ENCODE measurements at regions not wholly inside any gene's neighbourhood (a gene's known extent, or its start where the extent isn't known, plus 50 kb on each side); places are given as distances from the start of the nearest gene placed in this dataset.

DNA sequence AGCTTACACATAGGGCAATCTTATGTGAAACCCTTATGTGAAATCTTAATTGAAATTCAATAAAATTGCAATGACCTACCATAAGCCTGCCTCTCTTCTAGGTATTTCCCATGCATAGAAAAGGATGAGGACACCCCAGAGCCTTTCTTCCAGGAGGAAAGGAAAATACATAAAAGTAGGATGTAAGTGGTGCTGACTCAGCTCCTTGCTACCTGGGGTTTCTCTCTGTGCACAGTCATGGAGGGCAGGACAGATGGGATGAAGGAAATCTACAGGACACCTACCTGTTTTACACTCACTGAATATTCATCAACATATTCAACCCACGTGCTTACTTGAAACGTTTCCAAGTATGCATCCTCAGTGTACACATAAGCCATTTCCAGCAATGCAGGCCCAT lies 1299.2 kb upstream of the SLC10A2 start:
- Histone ChIP-seq H3K4me2 (ENCODE audit: low read length) (no peak overlapping the region), H2AFZ (ENCODE audit: low read depth, low read length, poor library complexity, severe bottlenecking) (no peak overlapping the region), H3K4me3 (replicated peaks in 1 of 2; ENCODE audit: low read depth in 1 of 2, low read length in 2 of 2) (no peak overlapping the region), H3K9ac (ENCODE audit: low read length) (no peak overlapping the region), H3K9me2 (ENCODE audit: insufficient read depth) (no peaks in the 10 kb centered on the region), H3K36me3 (ENCODE audit: control insufficient read depth in 1 of 2, insufficient read depth in 2 of 2, low read length in 2 of 2) (no peaks in the 10 kb centered on the region), H3K79me2 (ENCODE audit: insufficient read depth, low read length) (no peaks in the 10 kb centered on the region), H3K27me3 (ENCODE audit: insufficient read depth, low read length) (no peaks in the 10 kb centered on the region), H3K4me1 (ENCODE audit: control insufficient read depth in 1 of 2, insufficient read depth in 2 of 2, low read length in 2 of 2) (no peaks in the 10 kb centered on the region), H4K20me1 (ENCODE audit: insufficient read depth) (no peaks in the 10 kb centered on the region), H3K27ac (ENCODE audit: low read depth, low read length) (no peak overlapping the region), H3K9me3 (ENCODE audit: control insufficient read depth in 1 of 2, insufficient read depth in 1 of 2, low read depth in 1 of 2, low read length in 2 of 2) (no peaks in the 10 kb centered on the region)
- ATAC-seq (no peak), DNase-seq (ENCODE audit: low read depth, low spot score) (no peak)
- TF ChIP-seq, protein P1, sequence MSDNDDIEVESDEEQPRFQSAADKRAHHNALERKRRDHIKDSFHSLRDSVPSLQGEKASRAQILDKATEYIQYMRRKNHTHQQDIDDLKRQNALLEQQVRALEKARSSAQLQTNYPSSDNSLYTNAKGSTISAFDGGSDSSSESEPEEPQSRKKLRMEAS (IDR thresholded peaks at IDR 0.05): no peak
- TF ChIP-seq EZH2 (IDR thresholded peaks at IDR 0.05) (no peak), POLR2A (IDR thresholded peaks at IDR 0.05; ENCODE audit: borderline replicate concordance, extremely low read depth, insufficient read depth, insufficient read length) (no peak)
- TF ChIP-seq, protein P2, sequence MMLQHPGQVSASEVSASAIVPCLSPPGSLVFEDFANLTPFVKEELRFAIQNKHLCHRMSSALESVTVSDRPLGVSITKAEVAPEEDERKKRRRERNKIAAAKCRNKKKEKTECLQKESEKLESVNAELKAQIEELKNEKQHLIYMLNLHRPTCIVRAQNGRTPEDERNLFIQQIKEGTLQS (IDR thresholded peaks at IDR 0.05): no peak
- TF ChIP-seq, protein P3, sequence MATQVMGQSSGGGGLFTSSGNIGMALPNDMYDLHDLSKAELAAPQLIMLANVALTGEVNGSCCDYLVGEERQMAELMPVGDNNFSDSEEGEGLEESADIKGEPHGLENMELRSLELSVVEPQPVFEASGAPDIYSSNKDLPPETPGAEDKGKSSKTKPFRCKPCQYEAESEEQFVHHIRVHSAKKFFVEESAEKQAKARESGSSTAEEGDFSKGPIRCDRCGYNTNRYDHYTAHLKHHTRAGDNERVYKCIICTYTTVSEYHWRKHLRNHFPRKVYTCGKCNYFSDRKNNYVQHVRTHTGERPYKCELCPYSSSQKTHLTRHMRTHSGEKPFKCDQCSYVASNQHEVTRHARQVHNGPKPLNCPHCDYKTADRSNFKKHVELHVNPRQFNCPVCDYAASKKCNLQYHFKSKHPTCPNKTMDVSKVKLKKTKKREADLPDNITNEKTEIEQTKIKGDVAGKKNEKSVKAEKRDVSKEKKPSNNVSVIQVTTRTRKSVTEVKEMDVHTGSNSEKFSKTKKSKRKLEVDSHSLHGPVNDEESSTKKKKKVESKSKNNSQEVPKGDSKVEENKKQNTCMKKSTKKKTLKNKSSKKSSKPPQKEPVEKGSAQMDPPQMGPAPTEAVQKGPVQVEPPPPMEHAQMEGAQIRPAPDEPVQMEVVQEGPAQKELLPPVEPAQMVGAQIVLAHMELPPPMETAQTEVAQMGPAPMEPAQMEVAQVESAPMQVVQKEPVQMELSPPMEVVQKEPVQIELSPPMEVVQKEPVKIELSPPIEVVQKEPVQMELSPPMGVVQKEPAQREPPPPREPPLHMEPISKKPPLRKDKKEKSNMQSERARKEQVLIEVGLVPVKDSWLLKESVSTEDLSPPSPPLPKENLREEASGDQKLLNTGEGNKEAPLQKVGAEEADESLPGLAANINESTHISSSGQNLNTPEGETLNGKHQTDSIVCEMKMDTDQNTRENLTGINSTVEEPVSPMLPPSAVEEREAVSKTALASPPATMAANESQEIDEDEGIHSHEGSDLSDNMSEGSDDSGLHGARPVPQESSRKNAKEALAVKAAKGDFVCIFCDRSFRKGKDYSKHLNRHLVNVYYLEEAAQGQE (IDR thresholded peaks at IDR 0.05; ENCODE audit: low read depth): no peak
- RAD21 ChIA-PET (ENCODE audit: low non-redundant PET in 1 of 2, low total read pairs in 2 of 2, uncharacterized antibody in 2 of 2, unreplicated experiment in 2 of 2): no interaction called here
- POLR2A ChIA-PET: no interaction called here
- intact Hi-C loops (cut with micrococcal nuclease): no loop called here
- BruUV-seq (replicated peaks): no TSS peak
- CTCF ChIA-PET: no interaction called here

DNA sequence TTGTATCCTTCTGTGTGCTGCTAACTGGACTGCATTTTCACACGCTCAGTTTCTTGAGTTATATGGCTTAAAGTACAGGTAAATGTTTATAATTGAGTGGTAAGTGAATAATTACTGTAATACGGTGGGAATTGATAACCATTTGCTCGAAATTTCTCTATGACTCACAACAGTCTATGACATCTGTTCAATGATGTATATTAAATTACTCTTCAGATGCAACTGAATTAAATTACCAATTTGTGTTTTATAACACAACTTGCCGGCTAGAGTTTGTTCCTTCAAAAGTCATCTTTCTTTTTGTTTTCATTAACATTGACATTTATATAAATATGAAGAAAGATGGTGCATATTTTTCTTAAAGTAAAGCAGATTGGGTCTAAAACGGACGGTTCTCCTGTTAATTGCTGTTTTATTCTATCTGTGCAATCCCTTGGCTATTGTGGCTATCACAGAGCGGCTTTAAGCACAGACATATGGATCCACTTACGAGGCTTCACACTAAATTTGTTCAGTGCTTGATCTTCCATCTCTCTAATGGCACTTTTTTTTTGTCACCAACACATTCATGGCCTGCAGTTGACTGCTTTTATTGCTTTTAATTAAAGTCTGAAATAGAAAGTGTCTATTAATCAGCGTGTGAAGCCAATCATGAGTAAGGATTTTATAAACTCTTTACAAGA lies 1291.6 kb upstream of the SLC10A2 start:
- H3K36me3 ChIP-seq (ENCODE audit: control insufficient read depth in 1 of 2, insufficient read depth in 2 of 2, low read length in 2 of 2): no peaks in the 10 kb centered on the region
- DNase-seq (ENCODE audit: low read depth, low spot score): no peak
- no peaks in the 10 kb centered on the region for H3K9me3 ChIP-seq (ENCODE audit: control insufficient read depth in 1 of 2, insufficient read depth in 1 of 2, low read depth in 1 of 2, low read length in 2 of 2)
- H3K4me1 ChIP-seq (ENCODE audit: control insufficient read depth in 1 of 2, insufficient read depth in 2 of 2, low read length in 2 of 2): no peaks in the 10 kb centered on the region
- no peak overlapping the region for H3K9ac ChIP-seq (ENCODE audit: low read length)
- ChIA-PET POLR2A (no interaction called here), RAD21 (ENCODE audit: low non-redundant PET in 1 of 2, low total read pairs in 2 of 2, uncharacterized antibody in 2 of 2, unreplicated experiment in 2 of 2) (no interaction called here), CTCF (no interaction called here)
- no peak overlapping the region for H3K4me3 ChIP-seq (replicated peaks in 1 of 2; ENCODE audit: low read depth in 1 of 2, low read length in 2 of 2)
- no peaks in the 10 kb centered on the region for H4K20me1 ChIP-seq (ENCODE audit: insufficient read depth)
- intact Hi-C loops (cut with micrococcal nuclease): no loop called here
- BruUV-seq (replicated peaks): no TSS peak
- H3K9me2 ChIP-seq (ENCODE audit: insufficient read depth): no peaks in the 10 kb centered on the region
- no peaks in the 10 kb centered on the region for H3K79me2 ChIP-seq (ENCODE audit: insufficient read depth, low read length)
- no peak overlapping the region for H3K4me2 ChIP-seq (ENCODE audit: low read length)
- TF ChIP-seq ZNF274 (IDR thresholded peaks at IDR 0.05; ENCODE audit: low read depth, low read length) (no peak), ZFX (IDR thresholded peaks at IDR 0.05) (no peak), SP1 (IDR thresholded peaks at IDR 0.05; ENCODE audit: low read depth) (no peak), CBX3 (IDR thresholded peaks at IDR 0.05; ENCODE audit: low read depth) (no peak), POLR2A (IDR thresholded peaks at IDR 0.05; ENCODE audit: borderline replicate concordance, extremely low read depth, insufficient read depth, insufficient read length) (no peak), POLR2AphosphoS5 (IDR thresholded peaks at IDR 0.05; ENCODE audit: low read depth, low read length) (no peak)
- H3K27ac ChIP-seq (ENCODE audit: low read depth, low read length): no peak overlapping the region
- H2AFZ ChIP-seq (ENCODE audit: low read depth, low read length, poor library complexity, severe bottlenecking): no peak overlapping the region
- no peak for ATAC-seq
- H3K27me3 ChIP-seq (ENCODE audit: insufficient read depth, low read length): no peaks in the 10 kb centered on the region

Measured in HCT116 (cell line).